ENCODE measurements at regions not wholly inside any gene's neighbourhood (a gene's known extent, or its start where the extent isn't known, plus 50 kb on each side); places are given as distances from the start of the nearest gene placed in this dataset.
"Not testable (repeated sequence)": the region's sequence is repeated elsewhere in the genome, so short reads cannot be mapped to it uniquely, and the experiment has no call there.

DNA sequence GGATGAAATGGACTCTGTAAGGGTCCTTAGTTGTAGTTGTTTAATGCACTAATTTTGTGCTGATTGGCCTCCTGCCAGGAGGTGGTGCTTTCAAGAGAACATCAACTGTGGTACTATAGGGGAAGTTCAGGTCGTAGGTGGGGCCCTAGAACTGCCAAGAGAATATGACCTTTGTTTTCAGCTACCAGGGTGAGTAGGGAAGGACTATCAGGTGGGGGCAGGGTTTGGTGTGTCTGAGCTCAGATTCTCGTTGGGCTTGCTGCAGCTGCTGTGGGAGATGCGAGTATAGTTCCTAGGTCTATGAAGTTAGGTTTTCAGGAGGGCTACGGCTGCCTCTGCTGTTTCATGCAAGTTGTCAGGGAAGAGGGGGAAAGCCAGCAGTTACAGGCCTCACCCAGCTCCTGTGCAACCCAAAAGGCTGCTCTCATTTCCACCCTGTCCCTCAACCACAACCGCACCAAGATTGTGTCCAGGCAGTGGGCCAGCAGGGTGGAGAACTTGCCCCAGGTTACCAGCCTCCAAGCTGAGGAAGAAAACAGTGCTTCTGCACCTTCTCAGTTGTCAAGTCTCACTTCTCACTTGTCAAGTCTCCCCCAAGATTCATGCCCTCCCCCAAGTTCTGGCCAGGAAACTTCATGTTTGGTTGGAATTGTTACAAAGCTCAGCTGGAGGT lies 626.5 kb upstream of the MAP3K7 start:
- FAIRE-seq (no peak), DNase-seq (ENCODE audit: insufficient read length) (no peak)
- no peak for TF ChIP-seq POLR2A (IDR thresholded peaks at IDR 0.05; ENCODE audit: low read depth, low read length)
- TF ChIP-seq TAF1 (IDR thresholded peaks at IDR 0.05; ENCODE audit: borderline replicate concordance, low read depth, low read length), result no peak
- TF ChIP-seq POLR2AphosphoS5 (IDR thresholded peaks at IDR 0.05; ENCODE audit: low read depth, low read length), result no peak

DNA sequence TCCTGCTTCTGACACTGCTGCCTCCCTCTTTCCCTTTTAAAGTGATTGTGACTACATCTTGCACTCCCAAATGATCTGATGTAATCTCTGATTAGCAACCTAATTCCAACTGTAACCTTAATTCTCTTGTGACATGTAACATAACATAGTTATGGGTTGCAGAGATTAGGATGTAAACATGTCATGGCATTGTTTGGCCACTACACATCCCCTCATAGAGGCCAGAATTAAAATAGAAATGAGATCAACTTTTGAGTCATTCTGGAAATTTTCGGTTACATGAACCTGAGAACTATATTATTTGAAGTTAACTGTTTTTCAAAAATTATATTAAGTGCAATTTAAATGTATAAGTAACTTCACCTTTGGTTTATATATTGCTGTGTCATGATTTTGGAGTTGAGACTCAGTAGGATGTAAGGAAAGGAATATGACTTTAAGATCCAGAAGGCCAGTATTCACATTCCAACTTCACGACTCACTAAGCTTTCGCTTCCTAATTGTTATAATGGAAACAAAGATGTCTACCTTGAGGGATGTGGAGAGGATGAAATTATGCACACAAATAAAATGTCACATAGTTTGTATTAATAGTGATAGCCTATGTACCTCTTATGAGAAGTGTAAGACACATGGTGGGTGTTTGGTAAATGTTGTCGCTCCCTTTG lies 611.9 kb upstream of the MAP3K7 start:
- FAIRE-seq (no peak), DNase-seq (ENCODE audit: insufficient read length) (no peak)
- TF ChIP-seq POLR2A (IDR thresholded peaks at IDR 0.05; ENCODE audit: low read depth, low read length) (no peak), TAF1 (IDR thresholded peaks at IDR 0.05; ENCODE audit: borderline replicate concordance, low read depth, low read length) (no peak), POLR2AphosphoS5 (IDR thresholded peaks at IDR 0.05; ENCODE audit: low read depth, low read length) (no peak)

DNA sequence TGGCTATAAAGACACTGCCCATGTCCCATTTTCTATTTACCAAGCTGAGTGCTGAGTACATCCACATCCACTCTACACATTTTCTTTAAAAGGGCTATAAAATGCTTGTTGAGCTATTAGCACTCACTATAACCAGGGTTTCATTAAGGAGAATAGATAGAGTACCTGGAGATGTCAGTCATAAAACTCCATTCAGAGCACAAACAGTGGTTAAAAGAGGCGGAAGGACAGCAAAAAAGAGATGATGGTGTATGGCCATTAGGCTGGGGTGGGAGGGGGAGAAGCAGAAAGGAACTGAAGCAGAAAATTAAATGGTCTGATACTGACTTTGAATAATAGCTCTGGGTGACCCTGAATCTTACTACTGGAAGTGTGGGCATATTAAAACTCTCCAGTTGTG lies 609.9 kb upstream of the MAP3K7 start:
- no peak for FAIRE-seq
- TF ChIP-seq POLR2AphosphoS5 (IDR thresholded peaks at IDR 0.05; ENCODE audit: low read depth, low read length), result no peak
- TF ChIP-seq POLR2A (IDR thresholded peaks at IDR 0.05; ENCODE audit: low read depth, low read length), result no peak
- no peak for TF ChIP-seq TAF1 (IDR thresholded peaks at IDR 0.05; ENCODE audit: borderline replicate concordance, low read depth, low read length)
- DNase-seq (ENCODE audit: insufficient read length), result no peak

DNA sequence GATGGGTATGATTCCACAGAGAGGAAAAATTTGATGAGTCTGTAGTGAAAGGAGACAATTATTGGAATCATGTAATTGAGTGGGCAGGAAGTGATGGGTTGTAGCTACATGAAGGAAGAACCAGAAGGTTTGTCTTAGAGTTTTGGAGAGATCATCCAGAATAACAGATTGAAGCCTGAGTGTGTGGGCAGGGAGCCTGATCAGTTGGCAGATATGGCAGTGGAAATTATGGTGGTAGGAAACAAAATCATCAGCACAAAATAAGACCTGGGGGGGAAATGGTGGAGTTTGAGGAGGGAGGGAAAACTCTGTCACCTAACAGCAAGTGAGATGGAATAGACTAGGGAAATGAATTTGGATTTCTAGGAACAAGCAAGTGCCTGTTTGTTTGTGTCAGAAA lies 606.6 kb upstream of the MAP3K7 start:
- TF ChIP-seq POLR2AphosphoS5 (IDR thresholded peaks at IDR 0.05; ENCODE audit: low read depth, low read length), result no peak
- no peak for TF ChIP-seq TAF1 (IDR thresholded peaks at IDR 0.05; ENCODE audit: borderline replicate concordance, low read depth, low read length)
- TF ChIP-seq POLR2A (IDR thresholded peaks at IDR 0.05; ENCODE audit: low read depth, low read length), result no peak
- FAIRE-seq (no peak), DNase-seq (ENCODE audit: insufficient read length) (no peak)

DNA sequence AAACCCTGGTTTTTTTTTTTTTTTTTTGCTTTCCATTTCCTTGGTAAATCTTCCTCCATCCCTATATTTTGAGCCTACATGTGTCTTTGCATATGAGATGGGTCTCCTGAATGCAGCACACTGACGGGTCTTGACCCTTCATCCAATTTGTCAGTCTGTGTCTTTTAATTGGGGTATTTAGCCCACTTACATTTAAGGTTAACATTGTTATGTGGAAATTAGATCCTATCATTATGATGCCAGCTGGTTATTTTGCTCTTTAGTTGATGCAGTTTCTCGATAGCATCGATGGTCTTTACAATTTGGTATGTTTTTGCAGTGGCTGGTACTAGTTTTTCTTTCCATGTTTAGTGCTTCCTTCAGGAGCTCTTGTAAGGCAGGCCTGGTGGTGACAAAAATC lies 603.2 kb upstream of the MAP3K7 start:
- not testable (repeated sequence) for DNase-seq (ENCODE audit: insufficient read length); FAIRE-seq

DNA sequence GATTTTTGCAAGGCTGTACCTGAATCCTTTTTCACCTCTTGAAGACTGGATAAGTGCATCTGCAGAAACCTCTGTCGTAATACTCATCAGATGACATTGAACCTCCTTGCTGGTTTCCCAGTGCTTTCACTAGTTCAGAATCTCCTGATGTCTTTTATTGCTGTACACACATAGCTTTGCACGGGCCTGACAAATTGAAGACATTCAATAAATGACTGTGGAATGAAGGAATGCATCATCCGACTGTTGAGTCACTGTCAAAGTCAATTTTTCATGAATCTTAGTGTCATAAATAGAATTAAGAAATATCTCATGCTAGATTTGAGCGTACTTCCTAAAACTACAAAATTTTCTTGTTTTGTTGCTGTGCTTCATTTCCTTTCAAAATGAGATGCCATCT lies 598.2 kb upstream of the MAP3K7 start:
- FAIRE-seq (no peak), DNase-seq (ENCODE audit: insufficient read length) (no peak)
- no peak for TF ChIP-seq POLR2AphosphoS5 (IDR thresholded peaks at IDR 0.05; ENCODE audit: low read depth, low read length)
- no peak for TF ChIP-seq POLR2A (IDR thresholded peaks at IDR 0.05; ENCODE audit: low read depth, low read length)

DNA sequence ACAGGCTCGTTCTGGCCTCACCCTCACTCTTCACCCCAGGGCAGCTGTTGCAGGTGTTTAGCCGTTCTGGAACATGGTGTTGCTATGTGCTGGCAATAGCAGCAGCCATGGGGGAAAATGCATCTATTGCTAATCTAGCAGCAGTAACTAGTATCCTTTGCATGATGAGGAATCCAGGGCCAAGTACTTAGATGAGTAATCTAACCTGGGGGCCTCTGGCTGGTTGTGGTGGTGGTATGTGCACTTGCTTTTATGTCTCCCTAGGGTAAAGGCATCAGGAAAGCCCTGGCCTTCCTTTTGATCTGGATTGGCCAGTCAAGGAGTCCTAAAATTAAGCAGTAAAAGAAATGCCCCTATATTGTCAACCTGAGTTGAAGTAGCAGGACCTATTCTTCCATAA lies 594.5 kb upstream of the MAP3K7 start:
- TF ChIP-seq TAF1 (IDR thresholded peaks at IDR 0.05; ENCODE audit: borderline replicate concordance, low read depth, low read length) (no peak), POLR2A (IDR thresholded peaks at IDR 0.05; ENCODE audit: low read depth, low read length) (no peak), POLR2AphosphoS5 (IDR thresholded peaks at IDR 0.05; ENCODE audit: low read depth, low read length) (no peak)
- no peak for DNase-seq (ENCODE audit: insufficient read length)
- no peak for FAIRE-seq

DNA sequence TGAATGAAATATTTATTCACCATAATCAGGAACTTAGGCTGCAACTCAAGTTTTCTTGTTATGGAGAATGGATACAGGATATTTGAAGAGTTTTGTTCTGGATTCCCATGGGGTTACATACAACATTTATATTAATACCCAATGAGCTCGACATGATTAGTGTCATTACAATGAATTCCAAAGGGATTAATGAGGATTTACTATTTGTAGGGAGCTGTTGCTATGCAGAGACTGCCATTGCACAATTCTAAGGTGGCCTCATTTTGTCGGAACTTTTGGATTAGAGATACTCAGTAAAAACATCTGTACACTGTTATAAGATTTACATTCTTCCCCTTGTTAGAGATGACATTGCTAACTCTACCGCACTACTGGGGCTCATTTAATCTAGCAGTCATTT lies 586.8 kb upstream of the MAP3K7 start:
- FAIRE-seq (no peak), DNase-seq (ENCODE audit: insufficient read length) (no peak)
- no peak for TF ChIP-seq POLR2A (IDR thresholded peaks at IDR 0.05; ENCODE audit: low read depth, low read length)
- TF ChIP-seq POLR2AphosphoS5 (IDR thresholded peaks at IDR 0.05; ENCODE audit: low read depth, low read length), result no peak
- no peak for TF ChIP-seq TAF1 (IDR thresholded peaks at IDR 0.05; ENCODE audit: borderline replicate concordance, low read depth, low read length)

DNA sequence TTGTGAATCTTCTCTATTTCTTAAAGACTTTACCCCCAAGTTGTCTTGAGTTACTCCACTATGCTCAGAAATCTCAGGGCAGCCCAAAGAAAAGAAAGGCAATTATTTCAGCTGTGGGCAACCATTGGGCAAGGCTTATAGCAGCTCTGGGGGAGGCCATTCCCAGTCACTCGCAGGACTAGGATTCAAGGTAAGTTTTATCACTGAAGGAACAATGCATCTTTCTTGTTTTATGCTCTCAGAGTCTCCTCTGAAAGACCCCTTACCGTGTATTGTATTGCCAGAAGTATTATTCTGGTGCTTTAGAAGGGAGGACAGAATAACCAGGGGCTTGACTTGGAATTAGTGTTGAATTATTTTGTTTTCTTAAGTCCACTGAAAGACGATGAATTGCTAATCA lies 586.3 kb upstream of the MAP3K7 start:
- DNase-seq (ENCODE audit: insufficient read length), result no peak
- FAIRE-seq, result peak; percentile 21
- TF ChIP-seq TAF1 (IDR thresholded peaks at IDR 0.05; ENCODE audit: borderline replicate concordance, low read depth, low read length) (no peak), POLR2A (IDR thresholded peaks at IDR 0.05; ENCODE audit: low read depth, low read length) (no peak), POLR2AphosphoS5 (IDR thresholded peaks at IDR 0.05; ENCODE audit: low read depth, low read length) (no peak)

DNA sequence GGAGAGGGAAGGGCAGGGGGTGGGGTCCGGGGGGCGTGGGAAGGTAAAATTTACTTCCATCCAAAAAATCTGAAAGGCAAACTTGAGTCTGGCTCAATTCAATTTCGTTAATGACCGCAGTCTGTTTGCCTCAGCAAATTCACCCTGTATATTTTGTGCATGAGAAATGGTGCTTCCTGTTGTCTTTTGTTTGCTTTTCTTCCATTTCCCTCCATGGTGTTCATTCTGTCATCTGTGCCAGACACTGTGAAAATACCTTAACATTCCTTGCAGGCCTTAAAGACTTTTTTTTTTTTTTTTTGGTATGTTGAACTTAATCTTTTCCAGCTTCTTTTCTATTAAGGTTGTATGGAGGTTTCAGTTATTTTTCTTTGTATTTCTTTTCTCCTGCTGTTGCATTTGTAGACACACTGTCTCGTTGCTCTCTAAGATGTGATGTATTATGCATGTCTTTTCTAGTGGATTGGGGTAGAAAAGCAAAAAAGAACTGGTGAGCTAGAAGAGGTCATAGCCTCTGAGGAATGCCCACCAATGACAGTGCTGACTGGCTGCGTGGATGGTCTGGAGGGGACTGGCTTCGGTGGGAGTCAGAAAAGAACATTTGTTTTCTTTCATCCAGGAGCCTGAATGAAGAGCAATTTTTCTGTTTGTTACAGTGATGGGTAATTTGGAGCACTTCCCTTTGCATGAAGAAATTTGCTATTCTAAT lies 585.0 kb upstream of the MAP3K7 start:
- TF ChIP-seq POLR2A (IDR thresholded peaks at IDR 0.05; ENCODE audit: low read depth, low read length), result no peak
- no peak for TF ChIP-seq TAF1 (IDR thresholded peaks at IDR 0.05; ENCODE audit: borderline replicate concordance, low read depth, low read length)
- no peak for TF ChIP-seq POLR2AphosphoS5 (IDR thresholded peaks at IDR 0.05; ENCODE audit: low read depth, low read length)
- FAIRE-seq (no peak), DNase-seq (ENCODE audit: insufficient read length) (no peak)

DNA sequence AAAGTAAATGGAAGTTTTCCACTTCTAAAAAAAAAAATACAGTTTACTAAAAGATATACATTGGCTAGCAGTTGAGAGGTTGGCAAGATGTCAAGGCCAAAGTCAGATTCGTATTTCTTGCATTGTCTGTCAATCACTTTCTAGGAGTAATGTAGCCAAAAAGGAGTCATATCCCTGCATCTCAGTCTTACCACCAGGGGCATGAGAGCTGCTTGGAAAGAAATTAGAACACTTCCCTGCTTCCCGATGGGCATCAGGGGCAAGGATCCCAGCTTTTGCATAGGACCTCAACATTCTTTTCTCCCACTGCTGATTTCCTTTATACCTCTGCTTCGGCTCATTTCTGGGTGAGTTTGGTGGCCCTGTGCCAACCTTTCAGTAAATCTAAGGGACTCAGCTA lies 581.0 kb upstream of the MAP3K7 start:
- no peak for TF ChIP-seq TAF1 (IDR thresholded peaks at IDR 0.05; ENCODE audit: borderline replicate concordance, low read depth, low read length)
- no peak for TF ChIP-seq POLR2AphosphoS5 (IDR thresholded peaks at IDR 0.05; ENCODE audit: low read depth, low read length)
- no peak for TF ChIP-seq POLR2A (IDR thresholded peaks at IDR 0.05; ENCODE audit: low read depth, low read length)
- no peak for FAIRE-seq

More for the DNA sequence above, 581.0 kb upstream of the MAP3K7 start:
- DNase-seq (ENCODE audit: insufficient read length), result no peak
